H1 (cell line): ENCODE measurements at regions not wholly inside any gene's neighbourhood (a gene's known extent, or its start where the extent isn't known, plus 50 kb on each side); places are given as distances from the start of the nearest gene placed in this dataset.
"Not testable (repeated sequence)": the region's sequence is repeated elsewhere in the genome, so short reads cannot be mapped to it uniquely, and the experiment has no call there.

Experiments
- CTCF ChIA-PET: fragments of 300-600 bp; sonication (Branson Sonifier 250); formaldehyde crosslinking; loops from one replicate; lab custom pipeline; 2021; ENCODE audit not compliant: partially characterized antibody; lab: Charles Lee
- POLR2A ChIA-PET: fragments of 300-600 bp; sonication (Branson Sonifier 250); formaldehyde crosslinking; loops from one replicate; lab custom pipeline; 2021; ENCODE audit warnings: inconsistent platforms; ENCODE audit not compliant: partially characterized antibody; lab: Charles Lee
- DNase-seq, 2 experiments: peaks; one replicate each; pipeline versions ENCODE4 v3.0.0 to v3.0.0-alpha.2; 2010 to 2022; ENCODE audit warnings: low spot score in 2 of 2, low read depth in 1 of 2, mixed read lengths in 1 of 2
- FAIRE-seq: peaks from 2 replicates; lab custom pipeline; 2011; peaks lifted over from hg19 to GRCh38; lab: Jason Lieb, UNC
- H2AFZ ChIP-seq: 2 replicates; pipeline ENCODE4 v1.8.1; 2012; ENCODE audit warnings: low read length, inconsistent platforms
- H2AK5ac ChIP-seq: 2 replicates; pipeline ENCODE4 v1.6.1; 2013; ENCODE audit warnings: low read depth, low read length
- H2BK120ac ChIP-seq: replicated peaks from 2 replicates; pipeline ENCODE3; 2013; ENCODE audit warnings: low read depth, low read length, inconsistent platforms
- H2BK12ac ChIP-seq: 2 replicates; pipeline ENCODE4 v1.6.1; 2013; ENCODE audit warnings: low read depth, low read length
- H2BK15ac ChIP-seq: 2 replicates; pipeline ENCODE4 v1.6.1; 2013; ENCODE audit warnings: low read length
- H2BK20ac ChIP-seq: 2 replicates; pipeline ENCODE4 v1.6.1; 2013; ENCODE audit warnings: low read length
- H2BK5ac ChIP-seq: 2 replicates; pipeline ENCODE4 v1.6.1; 2013; ENCODE audit warnings: low read depth, low read length
- H3K14ac ChIP-seq: 2 replicates; pipeline ENCODE4 v1.6.1; 2013; ENCODE audit warnings: inconsistent platforms; ENCODE audit not compliant: insufficient read length
- H3K18ac ChIP-seq: 2 replicates; pipeline ENCODE4 v1.6.1; 2013; ENCODE audit warnings: low read length; ENCODE audit errors: extremely low read depth
- H3K23ac ChIP-seq: 2 replicates; pipeline ENCODE4 v1.6.1; 2013; ENCODE audit warnings: inconsistent platforms; ENCODE audit not compliant: insufficient read length
- H3K23me2 ChIP-seq: 2 replicates; pipeline ENCODE4 v1.6.1; 2013; ENCODE audit warnings: low read depth, low read length
- H3K27ac ChIP-seq: 2 replicates; pipeline ENCODE4 v1.6.1; 2011; ENCODE audit warnings: low read depth, low read length, inconsistent platforms
- H3K27me3 ChIP-seq, 4 experiments: replicated peaks in 1 of 4; 1 replicate in 1 of 4; 2 replicates in 3 of 4; pipeline versions ENCODE4 v1.6.1 to v1.8.1; 2011 to 2013; ENCODE audit warnings: low read length in 3 of 4, mild to moderate bottlenecking in 3 of 4, inconsistent platforms in 2 of 4, mixed read lengths in 2 of 4, moderate library complexity in 1 of 4; ENCODE audit not compliant: control insufficient read depth in 3 of 4, insufficient read depth in 3 of 4; ENCODE audit errors: extremely low read depth in 1 of 4
- H3K36me3 ChIP-seq, 4 experiments: 2 replicates each; pipeline versions ENCODE4 v1.6.1 to v1.8.1; 2011 to 2013; ENCODE audit warnings: mild to moderate bottlenecking in 4 of 4, low read length in 3 of 4, moderate library complexity in 2 of 4, control low read depth in 1 of 4, inconsistent platforms in 1 of 4; ENCODE audit not compliant: insufficient read depth in 4 of 4, control insufficient read depth in 2 of 4
- H3K4ac ChIP-seq: replicated peaks from 2 replicates; pipeline ENCODE3; 2013; ENCODE audit warnings: low read length, low read depth, mixed read lengths, inconsistent platforms; ENCODE audit not compliant: insufficient read length
- H3K4me1 ChIP-seq, 4 experiments: replicated peaks in 1 of 4; 1 replicate in 1 of 4; 2 replicates in 3 of 4; pipeline versions ENCODE4 v1.6.1 to v1.8.1; 2011 to 2013; ENCODE audit warnings: low read length in 3 of 4, inconsistent platforms in 2 of 4, mixed read lengths in 1 of 4; ENCODE audit not compliant: insufficient read depth in 4 of 4, control insufficient read depth in 3 of 4
- H3K4me2 ChIP-seq, 2 experiments: 2 replicates each; pipeline versions ENCODE4 v1.6.1 to v1.8.1; 2011 to 2013; ENCODE audit warnings: low read depth in 2 of 2, low read length in 2 of 2, control low read depth in 1 of 2, inconsistent platforms in 1 of 2, mild to moderate bottlenecking in 1 of 2; ENCODE audit not compliant: insufficient read depth in 1 of 2
- H3K4me3 ChIP-seq, 4 experiments: fragments of 200-600, 300-600 bp in 1 of 4; sonication (generic), shearing (Covaris generic), sonication (Bioruptor Twin) in 1 of 4; 2 replicates each; pipeline versions ENCODE4 v1.5.1 to v1.8.1; 2011 to 2016; ENCODE audit warnings: low read length in 4 of 4, low read depth in 3 of 4, control low read depth in 2 of 4, inconsistent platforms in 2 of 4, mild to moderate bottlenecking in 2 of 4, mixed read lengths in 1 of 4, moderate library complexity in 1 of 4; ENCODE audit not compliant: insufficient read depth in 2 of 4; ENCODE audit errors: extremely low read depth in 1 of 4
- H3K56ac ChIP-seq: replicated peaks from 2 replicates; pipeline ENCODE3; 2013; ENCODE audit warnings: low read depth, mild to moderate bottlenecking, mixed read lengths, low read length, inconsistent platforms; ENCODE audit not compliant: insufficient read length
- H3K79me1 ChIP-seq: 2 replicates; pipeline ENCODE4 v1.6.1; 2013; ENCODE audit warnings: low read depth, low read length, control low read depth
- H3K79me2 ChIP-seq, 2 experiments: 2 replicates each; pipeline versions ENCODE4 v1.6.1 to v1.8.1; 2012 to 2013; ENCODE audit warnings: low read length in 2 of 2, mild to moderate bottlenecking in 2 of 2, inconsistent platforms in 1 of 2; ENCODE audit not compliant: insufficient read depth in 2 of 2, control insufficient read depth in 1 of 2
- H3K9ac ChIP-seq, 4 experiments: replicated peaks in 1 of 4; 1 replicate in 1 of 4; 2 replicates in 3 of 4; pipeline versions ENCODE4 v1.6.1 to v1.8.1; 2011 to 2013; ENCODE audit warnings: low read depth in 3 of 4, low read length in 3 of 4, control low read depth in 2 of 4, mild to moderate bottlenecking in 2 of 4, moderate library complexity in 2 of 4, inconsistent platforms in 1 of 4; ENCODE audit errors: extremely low read depth in 1 of 4
- H3K9me3 ChIP-seq, 2 experiments: 2 replicates each; pipeline versions ENCODE4 v1.6.1 to v1.8.1; 2012 to 2013; ENCODE audit warnings: mild to moderate bottlenecking in 2 of 2, moderate library complexity in 2 of 2, control low read depth in 1 of 2, inconsistent platforms in 1 of 2, low read depth in 1 of 2, low read length in 1 of 2, mixed read lengths in 1 of 2; ENCODE audit not compliant: insufficient read depth in 2 of 2
- H4K20me1 ChIP-seq, 2 experiments: replicated peaks in 1 of 2; 2 replicates each; pipeline versions ENCODE3 to v1.8.1; 2011 to 2013; ENCODE audit warnings: inconsistent platforms in 2 of 2, low read length in 2 of 2, mild to moderate bottlenecking in 1 of 2; ENCODE audit not compliant: insufficient read depth in 2 of 2, control insufficient read depth in 1 of 2
- H4K5ac ChIP-seq: 2 replicates; pipeline ENCODE4 v1.6.1; 2013; ENCODE audit warnings: low read length, low read depth, mixed read lengths, inconsistent platforms; ENCODE audit not compliant: insufficient read length
- H4K8ac ChIP-seq: 2 replicates; pipeline ENCODE4 v1.8.0; 2013; ENCODE audit warnings: mild to moderate bottlenecking, moderate library complexity, low read length, inconsistent platforms; ENCODE audit not compliant: insufficient read depth; ENCODE audit errors: extremely low read depth
- H4K91ac ChIP-seq: replicated peaks from 2 replicates; pipeline ENCODE3; 2013; ENCODE audit warnings: low read length, mixed read lengths, inconsistent platforms; ENCODE audit not compliant: insufficient read length
- WGBS, 2 experiments: shearing (Covaris generic) in 1 of 2; methylation state at CpG; one replicate each; pipeline versions ENCODE4 v1.1.6 to v1.1.7; 2013 to 2015; ENCODE audit warnings: low lambda C conversion rate in 2 of 2, mixed read lengths in 2 of 2, inconsistent platforms in 1 of 2, low coverage in 1 of 2, missing lambda C conversion rate in 1 of 2; ENCODE audit not compliant: insufficient replicate concordance in 2 of 2, insufficient coverage in 1 of 2, insufficient read length in 1 of 2; ENCODE audit errors: extremely low coverage in 1 of 2, missing lambda C conversion rate in 1 of 2; 5-methylcytosine and 5-hydroxymethylcytosine counted together

GRCh38 chr2:87622720-87623119 lies 125.2 kb upstream of the PLGLB2 start:
- H4K8ac ChIP-seq, H3K27ac ChIP-seq, H3K4ac ChIP-seq, H3K4me3 ChIP-seq, H3K27me3 ChIP-seq, H3K18ac ChIP-seq, H3K56ac ChIP-seq, H3K23ac ChIP-seq, H2BK15ac ChIP-seq, H3K14ac ChIP-seq, H3K4me2 ChIP-seq, H2AFZ ChIP-seq, H2BK12ac ChIP-seq, H3K23me2 ChIP-seq, CTCF ChIA-PET, H3K9ac ChIP-seq, H3K4me1 ChIP-seq, H3K79me2 ChIP-seq, H3K79me1 ChIP-seq, H4K5ac ChIP-seq, H3K9me3 ChIP-seq, H3K36me3 ChIP-seq, H2BK120ac ChIP-seq, FAIRE-seq, H2AK5ac ChIP-seq, H2BK20ac ChIP-seq, H4K20me1 ChIP-seq, POLR2A ChIA-PET, H2BK5ac ChIP-seq, DNase-seq, H4K91ac ChIP-seq: not testable (repeated sequence)
- no CpG with 5 or more reads among the region's 4 CpGs for WGBS, 2 experiments
